Mesenchymal stem cell (in vitro differentiated cells and primary cell): ENCODE measurements at regions not wholly inside any gene's neighbourhood (a gene's known extent, or its start where the extent isn't known, plus 50 kb on each side); places are given as distances from the start of the nearest gene placed in this dataset.

Experiments used
- DNase-seq: peaks from one replicate; pipeline ENCODE4 v3.0.0-alpha.2; 2013
- H2AFZ ChIP-seq: one replicate; pipeline ENCODE4 v1.6.1; 2013; ENCODE audit warnings: low read depth, mild to moderate bottlenecking, control low read depth, inconsistent platforms, low read length, moderate library complexity
- H2AK5ac ChIP-seq: 2 replicates; pipeline ENCODE4 v1.6.1; 2013; ENCODE audit warnings: low read length, moderate library complexity, mild to moderate bottlenecking, inconsistent platforms; ENCODE audit not compliant: severe bottlenecking
- H2BK120ac ChIP-seq: one replicate; pipeline ENCODE4 v1.6.1; 2013; ENCODE audit warnings: low read depth, mild to moderate bottlenecking, inconsistent platforms, low read length, moderate library complexity
- H2BK12ac ChIP-seq, 2 experiments: one replicate each; pipeline ENCODE4 v1.6.1; 2013; ENCODE audit warnings: inconsistent platforms in 2 of 2, low read length in 2 of 2, mild to moderate bottlenecking in 2 of 2, moderate library complexity in 2 of 2, control low read depth in 1 of 2
- H2BK15ac ChIP-seq: one replicate; pipeline ENCODE4 v1.6.1; 2013; ENCODE audit warnings: mild to moderate bottlenecking, low read depth, inconsistent platforms; ENCODE audit not compliant: poor library complexity, severe bottlenecking
- H2BK5ac ChIP-seq: 2 replicates; pipeline ENCODE4 v1.6.1; 2013; ENCODE audit warnings: low read depth, mild to moderate bottlenecking, low read length, control low read depth, inconsistent platforms; ENCODE audit not compliant: poor library complexity, severe bottlenecking
- H3K14ac ChIP-seq, 2 experiments: one replicate each; pipeline ENCODE4 v1.6.1; 2013; ENCODE audit warnings: inconsistent platforms in 2 of 2, low read length in 2 of 2, control low read depth in 1 of 2, mild to moderate bottlenecking in 1 of 2, moderate library complexity in 1 of 2
- H3K18ac ChIP-seq, 2 experiments: one replicate each; pipeline ENCODE4 v1.6.1; 2013; ENCODE audit warnings: inconsistent platforms in 2 of 2, low read length in 2 of 2, control low read depth in 1 of 2, low read depth in 1 of 2, mild to moderate bottlenecking in 1 of 2
- H3K23ac ChIP-seq, 2 experiments: one replicate each; pipeline ENCODE4 v1.6.1; 2013; ENCODE audit warnings: inconsistent platforms in 2 of 2, low read length in 2 of 2, mild to moderate bottlenecking in 2 of 2, moderate library complexity in 2 of 2, control low read depth in 1 of 2
- H3K27ac ChIP-seq: 2 replicates; pipeline ENCODE4 v1.5.1; 2013; ENCODE audit warnings: mild to moderate bottlenecking, moderate library complexity, low read length, control low read depth, inconsistent platforms; ENCODE audit not compliant: poor library complexity, severe bottlenecking
- H3K27me3 ChIP-seq, 2 experiments: 2 replicates each; pipeline versions ENCODE4 v1.6.1 to v1.7.0; 2013; ENCODE audit warnings: low read length in 2 of 2, mild to moderate bottlenecking in 2 of 2, moderate library complexity in 2 of 2, control low read depth in 1 of 2, inconsistent platforms in 1 of 2; ENCODE audit not compliant: control insufficient read depth in 1 of 2, insufficient read depth in 1 of 2
- H3K36me3 ChIP-seq, 2 experiments: 2 replicates each; pipeline versions ENCODE4 v1.6.1 to v1.7.0; 2013; ENCODE audit warnings: low read length in 2 of 2, control low read depth in 1 of 2, inconsistent platforms in 1 of 2, low read depth in 1 of 2, mild to moderate bottlenecking in 1 of 2; ENCODE audit not compliant: insufficient read depth in 2 of 2, control insufficient read depth in 1 of 2
- H3K4ac ChIP-seq, 2 experiments: one replicate each; pipeline ENCODE4 v1.6.1; 2013; ENCODE audit warnings: inconsistent platforms in 2 of 2, low read length in 2 of 2, mild to moderate bottlenecking in 2 of 2, moderate library complexity in 2 of 2, control low read depth in 1 of 2, low read depth in 1 of 2
- H3K4me1 ChIP-seq: 2 replicates; pipeline ENCODE4 v1.6.1; 2013; ENCODE audit warnings: low read depth, low read length, control low read depth; ENCODE audit not compliant: control insufficient read depth, insufficient read depth
- H3K4me2 ChIP-seq: 2 replicates; pipeline ENCODE4 v1.6.1; 2013; ENCODE audit warnings: low read length, mild to moderate bottlenecking, inconsistent platforms; ENCODE audit not compliant: poor library complexity, severe bottlenecking
- H3K4me3 ChIP-seq, 2 experiments: 2 replicates each; pipeline versions ENCODE4 v1.5.1 to v1.7.0; 2013; ENCODE audit warnings: low read length in 2 of 2, mild to moderate bottlenecking in 2 of 2, control low read depth in 1 of 2, low read depth in 1 of 2; ENCODE audit not compliant: insufficient read depth in 1 of 2
- H3K79me1 ChIP-seq: replicated peaks from 2 replicates; pipeline ENCODE4 v1.6.1; 2013; ENCODE audit warnings: mild to moderate bottlenecking, control low read depth, low read length, inconsistent platforms; ENCODE audit not compliant: poor library complexity, severe bottlenecking
- H3K9ac ChIP-seq: 2 replicates; pipeline ENCODE4 v1.7.0; 2013; ENCODE audit warnings: mild to moderate bottlenecking, low read length, moderate library complexity
- H3K9me3 ChIP-seq: 2 replicates; pipeline ENCODE4 v1.7.0; 2013; ENCODE audit warnings: mild to moderate bottlenecking, low read length; ENCODE audit not compliant: control insufficient read depth
- H4K8ac ChIP-seq: one replicate; pipeline ENCODE4 v1.6.1; 2013; ENCODE audit warnings: inconsistent platforms, mild to moderate bottlenecking, low read length, moderate library complexity
- H4K91ac ChIP-seq: one replicate; pipeline ENCODE4 v1.6.1; 2013; ENCODE audit warnings: mild to moderate bottlenecking, low read length, inconsistent platforms
- WGBS: methylation state at CpG from one replicate; pipeline ENCODE4 v1.1.7; 2013; ENCODE audit warnings: mixed read lengths; 5-methylcytosine and 5-hydroxymethylcytosine counted together

DNA sequence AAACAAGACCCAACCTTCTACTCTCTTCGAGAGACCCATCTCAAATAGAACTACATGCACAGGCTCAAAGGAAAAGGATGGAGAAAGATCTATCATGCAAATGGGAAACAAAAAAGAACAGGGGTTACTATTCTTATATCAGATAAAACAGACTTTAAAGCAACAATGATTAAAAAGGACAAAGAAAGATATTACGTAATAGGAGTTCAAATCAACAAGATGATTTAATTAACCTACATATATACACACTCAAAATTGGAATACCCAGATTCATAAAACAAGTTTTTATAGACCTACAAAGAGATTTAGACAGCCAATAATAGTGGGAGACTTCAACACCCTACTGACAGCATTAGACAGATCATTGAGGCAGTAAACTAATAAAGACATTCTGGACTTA lies 536.6 kb upstream of the RAG2 start:
- no peaks in the 10 kb centered on the region for H3K27me3 ChIP-seq
- H3K23ac ChIP-seq = no peak overlapping the region
- H2BK120ac ChIP-seq = no peak overlapping the region
- H2BK12ac ChIP-seq = no peak overlapping the region
- no peak overlapping the region for H2BK15ac ChIP-seq
- no peak overlapping the region for H3K9ac ChIP-seq
- H3K4me3 ChIP-seq = no peak overlapping the region
- DNase-seq = no peak
- no peaks in the 10 kb centered on the region for H3K79me1 ChIP-seq
- H2BK5ac ChIP-seq = no peak overlapping the region
- H3K9me3 ChIP-seq = peaks cover 22% of the 10 kb centered on the region
- no peak overlapping the region for H3K18ac ChIP-seq
- no peak overlapping the region for H4K91ac ChIP-seq
- no peak overlapping the region for H4K8ac ChIP-seq
- no peak overlapping the region for H3K27ac ChIP-seq
- no peak overlapping the region for H3K4ac ChIP-seq
- no peaks in the 10 kb centered on the region for H3K36me3 ChIP-seq
- H2AK5ac ChIP-seq = no peak overlapping the region
- no peaks in the 10 kb centered on the region for H3K4me1 ChIP-seq
- H3K4me2 ChIP-seq = no peak overlapping the region
- 83% methylated on average over 1 of the region's 2 CpGs for WGBS
- H3K14ac ChIP-seq = no peak overlapping the region
- H2AFZ ChIP-seq = no peak overlapping the region

GRCh38 chr11:37124384-37124783 lies 526.3 kb upstream of the RAG2 start:
- Histone ChIP-seq H3K4me3 (no peak overlapping the region), H2BK120ac (no peak overlapping the region), H2BK15ac (no peak overlapping the region), H3K4me1 (no peaks in the 10 kb centered on the region), H3K27me3 (no peaks in the 10 kb centered on the region), H3K36me3 (no peaks in the 10 kb centered on the region), H3K27ac (no peak overlapping the region), H2BK5ac (no peak overlapping the region), H3K23ac (no peak overlapping the region), H3K18ac (no peak overlapping the region), H3K14ac (no peak overlapping the region), H3K79me1 (no peaks in the 10 kb centered on the region), H3K9ac (no peak overlapping the region), H2BK12ac (no peak overlapping the region), H2AK5ac (no peak overlapping the region), H4K91ac (no peak overlapping the region), H4K8ac (no peak overlapping the region), H3K4me2 (no peak overlapping the region), H3K9me3 (no peaks in the 10 kb centered on the region), H3K4ac (no peak overlapping the region), H2AFZ (no peak overlapping the region)
- DNase-seq = peak; percentile 6
- 23% methylated on average over 2 of the region's 2 CpGs for WGBS

DNA sequence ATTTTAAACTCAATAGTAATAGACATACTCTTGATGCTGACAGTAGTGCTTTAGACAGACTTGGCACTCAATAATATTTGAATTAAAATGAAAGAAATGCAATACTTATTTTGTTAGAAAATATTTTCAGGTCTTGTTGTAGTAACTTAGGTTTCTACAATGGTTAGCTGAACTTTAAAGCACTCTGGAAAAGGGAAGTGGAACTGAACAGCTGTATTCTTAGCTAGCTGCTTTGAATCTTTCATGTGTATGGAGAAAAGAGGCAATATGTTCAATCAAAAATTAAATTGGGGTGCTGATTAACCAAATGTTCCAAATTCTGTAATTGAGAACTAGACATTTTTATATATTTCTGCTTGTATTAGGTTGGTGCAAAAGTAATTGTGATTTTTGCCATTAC lies 517.9 kb upstream of the RAG2 start:
- H3K27ac ChIP-seq = no peak overlapping the region
- H2AK5ac ChIP-seq = no peak overlapping the region
- no peak overlapping the region for H3K18ac ChIP-seq
- H2BK15ac ChIP-seq = no peak overlapping the region
- no peak overlapping the region for H4K8ac ChIP-seq
- H4K91ac ChIP-seq = no peak overlapping the region
- H2BK5ac ChIP-seq = no peak overlapping the region
- no peak overlapping the region for H2AFZ ChIP-seq
- H3K36me3 ChIP-seq = no peaks in the 10 kb centered on the region
- no peaks in the 10 kb centered on the region for H3K9me3 ChIP-seq
- H2BK12ac ChIP-seq = no peak overlapping the region
- no peak overlapping the region for H3K4ac ChIP-seq
- H2BK120ac ChIP-seq = no peak overlapping the region
- H3K23ac ChIP-seq = no peak overlapping the region
- H3K9ac ChIP-seq = no peak overlapping the region
- H3K27me3 ChIP-seq = no peaks in the 10 kb centered on the region
- DNase-seq = no peak
- no peak overlapping the region for H3K4me3 ChIP-seq
- H3K79me1 ChIP-seq = no peaks in the 10 kb centered on the region
- H3K4me1 ChIP-seq = no peaks in the 10 kb centered on the region
- no peak overlapping the region for H3K14ac ChIP-seq
- H3K4me2 ChIP-seq = no peak overlapping the region

DNA sequence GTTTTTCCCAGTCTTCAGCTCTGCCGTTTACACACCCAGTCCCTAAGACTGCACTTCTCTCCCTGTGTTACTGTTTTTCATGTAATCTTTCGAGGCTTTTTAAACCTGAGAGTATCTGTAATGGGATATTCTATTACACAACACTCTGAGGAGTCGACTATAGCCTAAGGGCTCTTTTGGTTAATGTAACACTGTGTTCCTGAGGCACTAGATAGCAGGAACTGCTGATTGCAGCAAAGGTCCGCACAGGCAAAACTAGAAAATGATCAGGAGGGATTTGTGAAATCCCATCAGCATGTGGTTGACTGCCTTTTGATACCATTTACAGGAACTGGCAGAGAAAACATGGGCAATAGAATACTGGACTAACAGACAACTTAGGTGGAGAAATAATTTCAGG lies 512.3 kb upstream of the RAG2 start:
- Histone ChIP-seq H2BK5ac (no peak overlapping the region), H3K4me3 (no peak overlapping the region), H2BK15ac (no peak overlapping the region), H3K79me1 (no peaks in the 10 kb centered on the region), H3K27ac (no peak overlapping the region), H3K4ac (no peak overlapping the region), H3K9ac (no peak overlapping the region), H3K27me3 (no peaks in the 10 kb centered on the region), H4K8ac (no peak overlapping the region), H2AK5ac (no peak overlapping the region), H3K4me2 (no peak overlapping the region), H3K14ac (no peak overlapping the region), H2BK12ac (no peak overlapping the region), H3K23ac (no peak overlapping the region), H4K91ac (no peak overlapping the region), H3K9me3 (no peaks in the 10 kb centered on the region), H3K18ac (no peak overlapping the region), H3K36me3 (no peaks in the 10 kb centered on the region), H2AFZ (no peak overlapping the region), H3K4me1 (no peaks in the 10 kb centered on the region), H2BK120ac (no peak overlapping the region)
- 53% methylated on average over 2 of the region's 4 CpGs for WGBS
- no peak for DNase-seq
